GM19372 (cell line): ENCODE measurements at regions not wholly inside any gene's neighbourhood (a gene's known extent, or its start where the extent isn't known, plus 50 kb on each side); places are given as distances from the start of the nearest gene placed in this dataset.
"Not testable (repeated sequence)": the region's sequence is repeated elsewhere in the genome, so short reads cannot be mapped to it uniquely, and the experiment has no call there.

ENCODE experiments used
- ATAC-seq: cut with Tn5 transposase; IDR thresholded peaks from one replicate; pipeline ENCODE4 v1.9.1; 2021; ENCODE audit warnings: mild to moderate bottlenecking, low read depth, moderate library complexity; ENCODE audit not compliant: unreplicated experiment

DNA sequence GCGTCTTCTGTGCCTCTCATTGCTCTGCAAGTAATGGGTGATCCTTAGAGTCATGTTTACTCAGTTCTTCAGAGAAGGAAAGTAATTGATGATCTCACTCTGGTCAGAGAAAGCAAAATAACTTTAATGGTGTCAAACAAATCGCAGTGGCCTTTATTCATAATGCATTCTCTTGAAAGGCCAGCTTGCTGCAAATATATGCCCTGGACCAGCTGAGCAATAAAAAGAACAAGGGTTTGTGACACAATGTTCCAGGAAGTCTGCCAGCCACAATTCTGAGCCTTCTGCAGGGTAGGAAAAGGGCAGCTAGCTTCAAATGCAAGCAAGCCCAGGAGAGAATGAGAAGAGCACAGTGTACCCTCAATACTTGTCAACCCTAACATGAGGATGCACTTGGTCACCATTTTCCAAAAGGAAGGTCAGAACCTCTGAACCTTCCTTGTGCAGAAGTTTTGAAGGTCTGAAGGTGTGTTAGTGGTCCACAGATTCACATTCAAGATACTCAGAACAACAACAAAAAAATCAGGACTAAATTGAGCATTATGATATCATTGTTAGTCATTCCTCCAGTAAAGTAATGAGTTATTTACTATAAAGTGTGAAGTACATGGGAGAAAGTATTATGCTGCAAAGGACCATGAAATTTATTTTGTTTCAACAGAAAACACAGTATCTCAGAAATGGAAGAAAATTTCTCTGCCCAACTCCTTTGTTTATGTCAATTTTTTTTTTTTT, 355.6 kb downstream of the PAX3 start:
- no peak for ATAC-seq

DNA sequence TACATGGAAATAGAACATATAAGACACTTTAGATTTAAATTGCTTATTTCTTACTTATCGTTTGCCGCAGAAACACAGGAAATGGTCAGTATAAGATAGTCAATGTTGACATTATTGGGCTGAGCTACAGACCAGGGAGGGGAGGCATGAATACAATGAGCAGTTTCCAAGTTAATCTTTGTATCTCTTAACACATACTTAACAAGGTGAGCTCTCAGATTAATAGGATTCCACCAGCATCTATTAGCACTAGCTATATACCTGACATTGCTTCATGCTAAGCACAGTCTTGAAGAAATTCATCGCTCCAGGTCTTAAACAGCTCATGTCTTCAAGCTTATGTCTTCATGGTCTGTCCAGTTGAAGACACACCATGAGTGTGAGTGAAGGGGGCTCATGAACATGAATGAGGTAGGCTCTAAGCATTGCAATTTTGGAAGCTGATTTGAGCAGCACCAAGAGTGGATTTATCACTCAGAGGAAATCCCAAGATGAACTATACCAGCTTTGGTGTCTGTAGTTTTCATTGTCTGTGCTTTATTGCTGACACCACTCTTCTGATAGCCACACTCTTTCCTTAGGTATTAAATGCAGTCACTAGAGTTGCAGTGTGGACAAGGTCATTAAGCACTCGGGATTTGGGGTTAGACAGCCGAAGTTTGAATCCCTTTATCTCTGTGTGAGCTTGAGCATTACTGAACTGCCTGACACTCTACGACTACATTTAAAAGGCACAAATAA, 359.3 kb upstream of the EPHA4 start:
- ATAC-seq: no peak

DNA sequence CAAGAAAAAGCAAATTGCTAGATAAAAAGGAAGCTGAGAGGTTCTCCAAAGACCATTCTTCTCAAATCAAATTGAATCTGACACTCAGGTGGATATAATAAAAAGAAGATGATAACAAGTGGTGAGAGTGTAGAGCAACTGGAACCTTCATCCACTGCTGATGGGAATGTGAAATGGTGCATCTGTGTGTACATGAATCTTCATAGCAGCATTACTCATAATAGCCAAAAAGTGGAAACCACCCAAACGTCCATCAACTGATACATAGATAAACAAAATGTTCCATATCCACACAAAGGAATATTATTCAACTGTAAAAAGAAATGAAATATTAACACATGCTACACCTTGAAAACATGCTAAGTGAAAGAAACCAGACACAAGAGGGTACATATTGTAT, 357.2 kb upstream of the EPHA4 start:
- no peak for ATAC-seq

DNA sequence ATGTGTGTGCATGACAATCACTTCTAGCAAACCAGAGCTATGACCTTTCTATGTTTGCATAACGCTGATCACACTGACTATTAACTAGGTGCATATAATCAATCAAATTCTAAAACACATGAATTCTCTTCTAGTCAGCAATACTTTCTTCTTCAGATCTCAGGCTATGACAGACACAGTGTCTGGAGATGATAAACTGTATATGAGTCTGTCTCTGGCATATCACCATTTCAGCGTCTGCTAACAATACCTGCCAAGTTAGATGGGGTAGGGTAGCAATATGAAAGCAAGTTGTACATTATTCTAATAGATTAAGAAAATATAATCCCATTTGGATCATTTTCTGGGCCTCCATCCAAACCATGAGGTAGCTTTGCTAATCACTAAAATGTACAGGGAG, 354.2 kb upstream of the EPHA4 start:
- ATAC-seq: no peak

DNA sequence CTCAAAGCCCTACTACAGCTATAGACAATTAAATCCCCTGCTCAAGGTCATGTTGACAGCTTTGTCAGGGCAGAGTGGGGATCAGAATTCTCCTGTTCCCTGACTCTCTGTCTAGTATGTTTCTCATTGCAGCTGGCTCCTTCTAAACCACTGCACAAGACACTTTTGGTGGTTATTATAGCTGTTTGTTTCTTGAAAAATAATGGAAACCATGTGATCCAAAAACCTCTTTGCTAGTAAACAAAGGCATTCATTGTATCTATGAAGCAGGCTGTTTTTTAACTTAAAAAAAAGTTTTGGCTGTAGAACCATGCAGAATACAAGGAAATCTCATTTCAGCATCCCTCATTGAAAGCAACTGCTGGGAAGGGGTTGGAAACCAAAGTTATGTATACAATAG, 352.5 kb upstream of the EPHA4 start:
- no peak for ATAC-seq

DNA sequence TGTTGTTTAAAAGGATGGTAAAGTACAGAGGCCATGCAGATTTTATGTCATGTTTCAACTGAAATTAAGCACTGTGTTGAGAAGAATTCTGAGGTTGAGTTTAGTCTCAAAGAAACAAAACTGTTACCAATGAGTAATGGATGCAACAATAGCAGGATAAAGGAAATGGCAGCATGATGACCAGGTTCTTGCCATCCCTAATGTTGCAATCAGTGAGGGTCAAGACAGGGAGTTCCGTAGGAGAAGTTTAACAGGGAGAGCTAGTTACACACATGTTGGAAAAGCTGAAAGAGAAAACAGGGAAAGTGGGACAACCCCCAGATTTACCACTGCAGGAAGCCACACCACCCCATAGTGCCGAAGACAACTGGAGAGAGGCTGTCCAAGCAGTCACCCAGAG, 343.8 kb upstream of the EPHA4 start:
- no peak for ATAC-seq

DNA sequence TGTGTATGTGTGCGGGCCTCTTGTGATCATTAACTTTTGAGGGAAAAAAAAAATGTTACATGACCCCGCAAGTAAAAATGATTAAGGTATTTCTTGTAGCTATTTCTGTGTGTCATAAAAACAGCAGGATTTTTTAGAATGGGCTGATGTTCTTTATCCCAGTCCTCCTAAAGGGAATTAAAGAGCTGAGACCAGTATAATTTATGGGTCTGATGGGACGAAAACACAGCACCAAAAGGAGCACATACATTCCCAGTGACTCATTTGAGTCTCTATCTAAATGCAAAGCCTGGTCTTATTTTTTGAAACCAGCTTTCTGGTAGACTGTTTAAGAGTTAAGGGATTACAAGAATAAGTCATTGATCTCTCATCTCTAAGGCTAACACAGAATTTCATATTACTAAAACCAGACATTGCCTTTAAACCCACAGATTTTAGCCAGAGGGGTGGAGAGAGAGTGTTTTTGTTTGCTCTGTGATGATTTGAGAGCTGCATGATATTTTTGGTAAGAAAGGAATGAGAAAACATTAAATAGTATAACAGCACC, 342.3 kb upstream of the EPHA4 start:
- ATAC-seq: no peak

DNA sequence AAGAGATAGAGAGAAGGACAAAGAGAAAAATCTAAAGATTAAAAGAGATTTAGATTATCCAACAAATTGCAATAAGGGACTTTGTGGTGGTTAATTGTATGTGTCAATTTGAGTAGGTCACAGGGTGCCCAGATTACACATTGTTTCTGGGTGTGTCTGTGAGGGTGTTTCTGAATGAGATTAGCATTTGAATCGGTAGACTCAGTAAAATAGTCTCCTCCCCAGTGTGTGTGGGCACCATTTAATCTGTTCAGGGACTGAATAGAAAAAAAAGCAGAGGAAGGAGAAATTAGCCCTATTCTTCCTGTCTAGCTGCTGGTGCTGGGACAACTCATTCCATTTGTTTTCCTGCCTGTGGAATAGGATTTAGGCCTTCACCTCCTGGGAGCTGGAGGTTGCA, 339.8 kb upstream of the EPHA4 start:
- no peak for ATAC-seq

DNA sequence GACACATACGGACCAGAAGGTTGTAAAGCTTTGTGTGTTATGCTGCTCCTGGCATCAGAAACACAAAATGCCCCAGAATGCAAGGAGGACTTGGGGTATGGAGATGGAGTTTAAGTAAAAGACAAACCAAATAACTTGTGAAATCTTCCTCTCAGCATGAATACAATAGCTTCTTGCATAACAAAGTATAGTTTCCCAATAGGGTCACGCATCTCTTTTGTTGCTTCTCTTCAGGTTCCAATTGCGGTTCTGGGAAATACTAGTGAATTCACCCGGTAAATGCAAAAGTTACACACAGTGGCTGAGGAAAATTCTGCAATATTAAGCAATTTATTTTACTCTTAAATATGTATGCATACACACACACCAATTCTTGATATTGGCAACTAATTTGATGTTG, 339.2 kb upstream of the EPHA4 start:
- ATAC-seq: no peak

DNA sequence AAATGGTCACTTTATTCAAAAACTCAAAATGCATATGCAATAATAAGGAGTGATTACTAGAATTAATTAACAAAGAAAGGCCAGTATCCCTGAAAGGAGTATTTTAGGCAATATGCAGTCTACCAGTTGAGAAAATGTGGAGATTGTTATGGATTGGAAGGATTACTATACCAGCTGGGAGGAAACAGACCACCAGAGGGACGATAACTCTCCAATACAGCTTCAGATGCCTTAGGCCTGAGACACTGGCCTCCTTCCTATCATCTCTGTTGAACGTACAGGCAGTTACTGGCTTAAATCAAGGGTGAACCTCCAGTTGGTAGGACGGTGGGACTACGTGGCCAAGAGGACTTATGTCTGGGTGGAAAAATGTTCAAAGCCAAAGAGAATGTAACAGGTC, 336.4 kb upstream of the EPHA4 start:
- no peak for ATAC-seq

DNA sequence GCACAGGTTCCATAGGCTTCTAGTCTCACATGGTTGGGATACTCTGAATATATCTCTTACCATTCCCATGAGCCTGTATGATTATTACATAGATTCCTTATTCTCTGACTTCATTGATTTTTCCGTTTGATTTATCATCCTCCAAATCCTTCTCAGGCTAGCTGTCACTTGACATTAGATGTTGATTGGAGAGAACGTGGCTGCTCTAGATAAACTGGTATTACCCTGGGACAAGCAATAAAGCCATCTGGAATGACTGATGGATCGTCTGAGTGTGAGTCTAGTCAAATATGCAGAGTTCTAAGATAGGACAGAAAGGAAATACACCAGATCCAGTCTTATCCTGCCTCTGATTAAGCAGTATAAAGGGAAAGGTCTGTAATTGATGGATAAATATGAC, 325.6 kb upstream of the EPHA4 start:
- no peak for ATAC-seq

DNA sequence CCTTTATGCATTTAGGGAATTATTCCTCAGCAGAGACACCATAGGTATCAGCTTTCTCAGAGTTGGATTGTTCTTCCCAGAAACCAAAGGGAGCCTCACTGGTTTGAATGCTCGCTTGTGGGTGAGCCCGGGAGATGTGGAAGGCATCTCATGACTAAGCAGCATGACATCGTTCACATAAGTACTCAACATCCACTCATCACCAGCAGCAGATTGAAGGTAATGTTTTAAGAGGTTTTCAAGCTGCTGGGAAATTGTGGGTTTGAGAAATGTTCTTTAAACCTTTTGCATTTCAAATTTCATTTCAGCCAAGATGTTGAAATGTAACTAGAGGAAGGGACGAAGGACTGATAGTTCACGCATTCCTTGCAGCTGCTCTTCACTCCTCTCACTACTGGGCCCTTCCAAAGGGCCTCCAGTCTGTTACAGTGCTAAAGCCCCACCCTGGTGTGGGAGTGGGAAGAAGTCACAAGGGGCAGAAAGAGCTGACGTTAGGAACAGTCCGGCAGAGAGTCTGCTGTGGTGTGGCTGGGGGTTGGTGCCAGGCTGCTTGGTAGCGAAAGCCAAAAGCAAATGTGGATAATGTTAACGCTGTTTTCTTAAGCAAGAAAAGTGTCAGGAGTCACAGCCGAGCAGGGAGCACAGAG, 324.5 kb upstream of the EPHA4 start:
- ATAC-seq: no peak

DNA sequence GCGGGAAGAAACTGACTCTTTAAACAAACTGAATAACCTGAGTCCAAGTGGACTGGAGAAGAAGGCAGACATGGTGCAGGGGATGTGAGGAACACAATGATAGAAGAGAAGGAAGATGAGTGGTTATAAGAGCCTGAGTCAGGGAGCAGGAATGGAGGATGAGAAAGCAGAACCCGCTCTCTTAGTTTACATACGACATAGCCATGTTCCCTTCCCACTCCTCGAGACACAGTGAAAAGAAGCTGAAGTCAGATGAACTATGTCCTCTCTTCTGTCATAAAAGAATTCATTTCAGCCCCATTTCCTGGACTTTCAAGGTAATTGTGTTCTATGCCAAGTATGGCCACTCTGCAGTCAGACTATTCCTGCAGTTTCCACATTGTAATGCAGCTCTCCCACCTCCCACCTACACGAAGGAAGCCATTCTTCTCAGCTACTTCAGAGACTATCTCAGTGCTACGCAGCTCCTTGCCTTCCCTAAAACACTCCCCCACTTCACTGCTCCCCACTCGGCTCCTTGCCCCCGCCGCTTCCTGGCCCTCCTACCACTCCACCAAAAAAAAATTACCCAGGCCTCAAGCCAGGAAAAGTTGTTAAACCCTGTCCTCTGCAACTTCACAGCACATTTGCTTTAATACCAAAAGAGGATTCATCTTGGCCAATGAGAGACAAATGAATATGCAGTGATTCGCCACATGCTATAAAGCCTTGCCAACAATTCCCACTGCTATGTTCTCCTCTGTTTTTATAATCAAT, 323.4 kb upstream of the EPHA4 start:
- ATAC-seq: no peak

DNA sequence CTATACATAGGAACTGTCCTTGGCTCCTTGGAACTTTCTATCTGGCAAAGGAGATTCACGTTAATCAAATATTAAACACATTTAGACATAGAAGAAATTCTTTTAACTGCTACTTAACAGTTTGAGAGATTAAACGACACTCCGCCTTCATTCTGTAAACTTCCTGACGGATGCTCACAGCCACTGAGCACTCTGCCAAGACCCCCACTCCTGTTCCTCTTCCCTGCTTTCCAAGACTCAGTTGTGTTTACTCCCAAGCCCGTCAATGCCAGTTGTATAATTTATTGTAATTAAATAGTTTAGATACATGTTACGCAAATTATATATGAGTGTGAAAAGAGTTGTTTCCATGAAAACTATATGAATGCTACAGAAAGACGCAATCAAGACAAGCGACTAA, 321.4 kb upstream of the EPHA4 start:
- ATAC-seq: no peak

DNA sequence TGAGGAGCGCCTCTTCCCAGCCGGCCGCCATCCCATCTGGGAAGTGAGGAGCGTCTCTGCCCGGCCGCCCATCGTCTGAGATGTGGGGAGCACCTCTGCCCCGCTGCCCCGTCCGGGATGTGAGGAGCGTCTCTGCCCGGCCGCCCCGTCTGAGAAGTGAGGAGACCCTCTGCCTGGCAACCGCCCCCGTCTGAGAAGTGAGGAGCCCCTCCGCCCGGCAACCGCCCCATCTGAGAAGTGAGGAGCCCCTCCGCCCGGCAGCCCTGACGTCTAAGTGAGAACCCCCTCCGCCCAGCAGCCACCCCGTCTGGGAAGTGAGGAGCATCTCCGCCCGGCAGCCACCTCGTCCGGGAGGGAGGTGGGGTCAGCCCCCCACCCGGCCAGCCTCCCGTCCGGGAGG, 319.9 kb upstream of the EPHA4 start:
- not testable (repeated sequence) for ATAC-seq

DNA sequence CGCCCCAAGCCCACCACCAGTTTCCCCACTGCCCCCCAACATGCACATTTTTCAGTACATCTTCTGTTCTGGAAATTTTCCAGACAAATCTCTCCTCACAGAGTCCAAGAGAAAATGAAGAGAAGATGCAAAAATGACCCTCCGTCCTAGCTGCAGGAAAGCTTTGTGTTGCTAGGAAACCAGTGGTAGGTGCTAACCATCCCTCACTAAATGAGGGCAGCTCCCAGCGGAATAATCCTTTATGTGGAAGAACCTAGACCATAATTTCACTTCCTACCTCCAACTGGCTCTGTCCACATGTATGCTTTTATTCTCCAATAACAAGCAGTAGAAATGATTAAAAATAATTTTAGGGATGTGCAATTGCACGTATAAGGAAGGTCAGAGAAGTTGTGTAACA, 311.9 kb upstream of the EPHA4 start:
- ATAC-seq: no peak

DNA sequence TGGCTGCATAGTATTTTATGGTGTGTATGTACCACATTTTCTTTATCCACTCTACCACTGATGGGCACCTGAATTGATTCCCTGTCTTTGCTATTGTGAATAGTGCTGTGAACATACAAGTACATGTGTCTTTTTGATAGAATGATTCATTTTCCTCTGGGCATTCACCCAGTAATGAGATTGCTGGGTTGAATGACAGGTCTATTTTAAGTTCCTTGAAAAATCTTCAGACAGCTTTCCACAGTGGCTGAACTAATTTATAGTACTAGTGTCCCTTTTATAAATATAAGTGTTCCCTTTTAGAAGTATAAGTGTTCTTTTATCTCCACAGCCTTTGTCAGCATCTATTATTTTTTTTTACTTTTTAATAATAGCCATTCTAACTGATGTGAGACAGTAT, 303.9 kb upstream of the EPHA4 start:
- no peak for ATAC-seq

DNA sequence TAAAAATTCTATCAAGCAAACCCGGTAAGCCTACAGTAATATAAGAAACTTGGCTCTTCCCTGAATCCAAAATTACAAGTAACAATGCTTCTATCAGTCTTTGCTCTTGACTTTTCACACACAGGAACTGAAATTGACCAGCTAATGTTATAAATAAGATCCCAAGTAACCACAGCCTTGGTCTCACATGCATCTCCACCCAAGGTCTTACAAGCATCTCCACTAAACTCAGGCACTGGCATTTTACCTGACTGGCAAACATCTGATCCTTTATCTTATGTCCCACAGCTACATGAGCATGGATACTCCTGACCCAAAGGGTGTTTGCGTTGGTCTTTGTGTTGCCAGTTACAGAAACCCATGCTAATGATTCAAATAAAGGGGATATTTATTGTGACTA, 302.3 kb upstream of the EPHA4 start:
- ATAC-seq: no peak

DNA sequence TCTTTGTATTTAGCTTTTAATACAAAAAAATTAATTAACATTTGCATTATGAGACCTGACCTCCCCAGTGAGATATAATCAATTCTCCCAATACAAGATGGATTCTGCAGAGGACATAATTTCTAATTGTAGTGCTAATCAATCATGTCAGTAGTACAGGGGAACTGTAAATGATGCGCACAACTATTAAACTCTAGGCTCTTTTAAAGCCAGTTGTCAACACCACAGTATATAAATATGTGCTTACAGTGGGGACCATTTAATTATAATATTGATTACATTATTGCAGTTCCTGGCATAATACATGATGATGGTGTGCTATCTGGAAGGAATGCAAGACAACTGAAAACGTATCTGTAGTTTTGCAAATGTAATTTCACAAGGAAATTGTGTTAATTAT, 285.6 kb upstream of the EPHA4 start:
- ATAC-seq: no peak

DNA sequence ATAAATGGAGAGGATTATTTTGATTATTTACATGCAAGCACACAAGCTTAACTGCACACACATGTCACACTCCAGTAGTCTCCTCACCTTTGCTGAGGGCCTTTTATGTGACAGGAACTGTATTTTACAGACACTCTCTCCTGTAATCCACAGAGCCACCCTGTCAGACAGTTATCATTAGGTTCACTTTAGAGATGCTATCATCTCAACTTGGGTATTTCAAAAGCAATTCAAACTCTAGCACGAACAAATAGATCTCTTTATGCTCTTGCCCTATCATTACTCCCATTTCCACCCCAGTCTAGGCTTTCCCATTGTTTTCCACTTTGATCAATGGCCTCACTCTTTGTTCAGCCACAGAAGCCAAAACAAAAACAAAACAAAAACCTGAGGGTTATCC, 281.2 kb upstream of the EPHA4 start:
- ATAC-seq: no peak

DNA sequence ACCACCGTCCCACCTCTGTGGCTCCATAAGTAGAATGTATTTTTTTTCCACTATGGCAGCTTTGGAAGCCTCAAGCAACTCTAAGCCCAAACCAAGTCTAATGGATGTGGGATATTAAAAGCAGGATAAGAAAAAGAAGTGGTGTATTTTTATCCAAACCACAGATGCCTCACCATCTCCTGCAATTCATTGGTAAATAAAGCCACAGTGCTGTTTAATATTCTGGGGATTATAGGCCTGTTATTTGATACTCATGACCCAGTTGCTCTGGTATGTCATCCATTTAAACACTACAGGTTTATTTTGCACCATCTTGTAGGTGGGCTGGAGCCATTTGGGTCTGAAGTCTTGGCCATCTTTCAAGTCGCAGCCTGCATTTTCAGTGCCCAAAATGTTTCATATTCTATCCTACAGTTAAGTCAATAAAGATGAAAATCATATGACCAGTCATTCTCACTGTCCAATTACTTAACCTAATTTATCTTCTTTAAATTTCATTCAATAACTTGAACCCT, 279.5 kb upstream of the EPHA4 start:
- no peak for ATAC-seq
